Sigmoid colon (tissue), 3 donors: ENCODE measurements at regions not wholly inside any gene's neighbourhood (a gene's known extent, or its start where the extent isn't known, plus 50 kb on each side); places are given as distances from the start of the nearest gene placed in this dataset.

Source experiments
- POLR2A ChIP-seq, 2 donors: fragments of 450-650 bp; IDR thresholded peaks; one replicate each; pipeline ENCODE4 v1.6.1; 2016; ENCODE audit warnings: antibody characterized with exemption in 2 of 2, mild to moderate bottlenecking in 2 of 2, moderate library complexity in 2 of 2
- TF ChIP-seq, protein P1 (sequence below), 4 experiments: fragments of 450-650 bp in 3 of 4; fragments of 200-600 bp in 1 of 4; IDR thresholded peaks; one replicate each; pipeline ENCODE4 v1.5.1; 2016 to 2019; ENCODE audit warnings: antibody characterized with exemption in 4 of 4, mild to moderate bottlenecking in 3 of 4, moderate library complexity in 2 of 4

DNA sequence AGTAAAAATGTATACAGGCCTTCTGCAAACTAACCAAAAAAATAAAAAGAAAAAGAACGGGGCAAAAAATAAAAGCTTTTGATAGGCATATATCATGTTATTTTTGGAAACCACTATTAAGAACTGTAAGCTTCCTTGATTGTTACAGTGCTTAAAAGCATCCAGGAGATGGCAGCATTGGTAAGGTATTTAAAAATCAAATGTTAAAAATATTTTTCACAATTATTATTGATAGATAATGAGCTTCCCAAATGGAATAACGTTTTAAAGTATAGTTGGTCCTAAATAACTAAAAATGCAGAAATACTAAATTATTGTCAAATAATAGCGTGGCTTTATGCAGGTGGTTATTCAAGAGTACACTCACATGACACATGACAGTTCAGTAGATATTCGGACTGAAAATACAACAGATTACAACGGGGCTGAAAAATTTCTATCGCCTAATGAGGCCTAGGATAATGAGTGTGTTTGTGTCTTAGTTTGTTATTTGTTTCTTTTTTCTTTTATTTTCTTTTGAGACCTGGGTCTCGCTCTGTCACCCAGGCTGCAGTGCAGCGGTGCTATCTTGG lies 127.2 kb upstream of the ATF7IP start:
- TF ChIP-seq, protein P1, sequence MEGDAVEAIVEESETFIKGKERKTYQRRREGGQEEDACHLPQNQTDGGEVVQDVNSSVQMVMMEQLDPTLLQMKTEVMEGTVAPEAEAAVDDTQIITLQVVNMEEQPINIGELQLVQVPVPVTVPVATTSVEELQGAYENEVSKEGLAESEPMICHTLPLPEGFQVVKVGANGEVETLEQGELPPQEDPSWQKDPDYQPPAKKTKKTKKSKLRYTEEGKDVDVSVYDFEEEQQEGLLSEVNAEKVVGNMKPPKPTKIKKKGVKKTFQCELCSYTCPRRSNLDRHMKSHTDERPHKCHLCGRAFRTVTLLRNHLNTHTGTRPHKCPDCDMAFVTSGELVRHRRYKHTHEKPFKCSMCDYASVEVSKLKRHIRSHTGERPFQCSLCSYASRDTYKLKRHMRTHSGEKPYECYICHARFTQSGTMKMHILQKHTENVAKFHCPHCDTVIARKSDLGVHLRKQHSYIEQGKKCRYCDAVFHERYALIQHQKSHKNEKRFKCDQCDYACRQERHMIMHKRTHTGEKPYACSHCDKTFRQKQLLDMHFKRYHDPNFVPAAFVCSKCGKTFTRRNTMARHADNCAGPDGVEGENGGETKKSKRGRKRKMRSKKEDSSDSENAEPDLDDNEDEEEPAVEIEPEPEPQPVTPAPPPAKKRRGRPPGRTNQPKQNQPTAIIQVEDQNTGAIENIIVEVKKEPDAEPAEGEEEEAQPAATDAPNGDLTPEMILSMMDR (IDR thresholded peaks at IDR 0.05): peak; percentile 48 to 65 (median 58)
- TF ChIP-seq POLR2A (IDR thresholded peaks at IDR 0.05): no peak
